Stomach (tissue), 4 donors: ENCODE measurements at regions not wholly inside any gene's neighbourhood (a gene's known extent, or its start where the extent isn't known, plus 50 kb on each side); places are given as distances from the start of the nearest gene placed in this dataset.

Experiments used
- EP300 ChIP-seq: sonication (generic); formaldehyde crosslinking; IDR thresholded peaks from one replicate; pipeline ENCODE4 v1.6.1; 2017; ENCODE audit warnings: antibody characterized with exemption
- POLR2A ChIP-seq, 4 donors: fragments of 450-650 bp; IDR thresholded peaks; one replicate each; pipeline ENCODE4 v1.6.1; 2016; ENCODE audit warnings: antibody characterized with exemption in 4 of 4, control low read depth in 2 of 4, mild to moderate bottlenecking in 1 of 4, moderate library complexity in 1 of 4
- TF ChIP-seq, protein P1 (sequence below), 7 experiments: fragments of 450-650 bp in 4 of 7; fragments of 200-600 bp in 3 of 7; sonication (generic) in 3 of 7; IDR thresholded peaks; one replicate each; pipeline ENCODE4 v1.5.1; 2016 to 2019; ENCODE audit warnings: antibody characterized with exemption in 7 of 7, control low read depth in 2 of 7, mild to moderate bottlenecking in 1 of 7

GRCh38 chr21:16509476-16509875, 779.7 kb downstream of the USP25 start:
- TF ChIP-seq, protein P1, sequence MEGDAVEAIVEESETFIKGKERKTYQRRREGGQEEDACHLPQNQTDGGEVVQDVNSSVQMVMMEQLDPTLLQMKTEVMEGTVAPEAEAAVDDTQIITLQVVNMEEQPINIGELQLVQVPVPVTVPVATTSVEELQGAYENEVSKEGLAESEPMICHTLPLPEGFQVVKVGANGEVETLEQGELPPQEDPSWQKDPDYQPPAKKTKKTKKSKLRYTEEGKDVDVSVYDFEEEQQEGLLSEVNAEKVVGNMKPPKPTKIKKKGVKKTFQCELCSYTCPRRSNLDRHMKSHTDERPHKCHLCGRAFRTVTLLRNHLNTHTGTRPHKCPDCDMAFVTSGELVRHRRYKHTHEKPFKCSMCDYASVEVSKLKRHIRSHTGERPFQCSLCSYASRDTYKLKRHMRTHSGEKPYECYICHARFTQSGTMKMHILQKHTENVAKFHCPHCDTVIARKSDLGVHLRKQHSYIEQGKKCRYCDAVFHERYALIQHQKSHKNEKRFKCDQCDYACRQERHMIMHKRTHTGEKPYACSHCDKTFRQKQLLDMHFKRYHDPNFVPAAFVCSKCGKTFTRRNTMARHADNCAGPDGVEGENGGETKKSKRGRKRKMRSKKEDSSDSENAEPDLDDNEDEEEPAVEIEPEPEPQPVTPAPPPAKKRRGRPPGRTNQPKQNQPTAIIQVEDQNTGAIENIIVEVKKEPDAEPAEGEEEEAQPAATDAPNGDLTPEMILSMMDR (IDR thresholded peaks at IDR 0.05) = no peak
- TF ChIP-seq POLR2A (IDR thresholded peaks at IDR 0.05) (no peak), EP300 (no peak)
